Pancreas (tissue), 10 donors: ENCODE measurements at regions not wholly inside any gene's neighbourhood (a gene's known extent, or its start where the extent isn't known, plus 50 kb on each side); places are given as distances from the start of the nearest gene placed in this dataset.
"Not testable (repeated sequence)": the region's sequence is repeated elsewhere in the genome, so short reads cannot be mapped to it uniquely, and the experiment has no call there.

Experiments used
- ATAC-seq, 4 donors: fragments of 200-7000 bp; cut with Tn5 transposase; one replicate each; pipeline versions ENCODE4 v1.8.0 to v1.9.1; 2020; ENCODE audit warnings: mild to moderate bottlenecking in 4 of 4, moderate library complexity in 4 of 4
- DNase-seq, 6 donors: peaks; one replicate each; pipeline ENCODE4 v3.0.0-alpha.2; 2020
- FAIRE-seq: peaks from 2 replicates; lab custom pipeline; 2012; peaks lifted over from hg19 to GRCh38; lab: Jason Lieb, UNC
- H3K27ac ChIP-seq, 4 donors: fragments of 200-600 bp; sonication (generic); 1 replicate in 3 of 4; 2 replicates in 1 of 4; pipeline versions ENCODE4 v1.5.0 to v1.8.0; 2020
- H3K27me3 ChIP-seq, 4 donors: fragments of 200-600 bp; one replicate each; pipeline ENCODE4 v1.8.0; 2021
- H3K36me3 ChIP-seq, 3 donors: fragments of 200-600 bp; sonication (generic) in 1 of 3; one replicate each; pipeline versions ENCODE4 v1.5.0 to v1.8.0; 2020 to 2021
- H3K4me1 ChIP-seq, 3 donors: fragments of 200-600 bp; one replicate each; pipeline ENCODE4 v1.8.0; 2021
- H3K4me3 ChIP-seq, 4 donors: fragments of 200-600 bp; sonication (generic) in 2 of 4; one replicate each; pipeline versions ENCODE4 v1.5.0 to v1.8.0; 2020 to 2021
- H3K9me3 ChIP-seq, 4 donors: fragments of 200-600 bp; one replicate each; pipeline ENCODE4 v1.8.0; 2021
- WGBS, 2 donors: extraction: QIAGEN DNeasy Blood & Tissue Kit; methylation state at CpG; one replicate each; pipeline ENCODE4 v1.1.7; 2013; 5-methylcytosine and 5-hydroxymethylcytosine counted together
- intact Hi-C, 3 donors: fragments of 100-400 bp; cut with DNase I; formaldehyde crosslinking; loops; one replicate each; pipeline versions ENCODE4 v1.11.1 to v1.14.2; 2022
- TF ChIP-seq, protein P1 (sequence below), 4 donors: fragments of 200-600 bp; sonication (generic) in 3 of 4; IDR thresholded peaks; one replicate each; pipeline versions ENCODE4 v1.5.0 to v1.8.0; 2021; ENCODE audit warnings: antibody characterized with exemption in 4 of 4
- donor health status: healthy with polysubstance abuse.
- donor health status: DM: no; HTN: no; CAD: no; lungs with moderate emphysema.
- donor health status: DM: no; HTN: no; CAD: no.
- donor health status: control.
- donor health status: control.
- donor health status: Bipolar disorder and iron deficiency.
- donor health status: DM: yes; HTN: yes; CAD: no.
- donor health status: DM: no; HTN: no; CAD: no.
- donor health status: DM: no; HTN: no; CAD: no.
- donor health status: DM: yes; HTN: yes; CAD: no.

DNA sequence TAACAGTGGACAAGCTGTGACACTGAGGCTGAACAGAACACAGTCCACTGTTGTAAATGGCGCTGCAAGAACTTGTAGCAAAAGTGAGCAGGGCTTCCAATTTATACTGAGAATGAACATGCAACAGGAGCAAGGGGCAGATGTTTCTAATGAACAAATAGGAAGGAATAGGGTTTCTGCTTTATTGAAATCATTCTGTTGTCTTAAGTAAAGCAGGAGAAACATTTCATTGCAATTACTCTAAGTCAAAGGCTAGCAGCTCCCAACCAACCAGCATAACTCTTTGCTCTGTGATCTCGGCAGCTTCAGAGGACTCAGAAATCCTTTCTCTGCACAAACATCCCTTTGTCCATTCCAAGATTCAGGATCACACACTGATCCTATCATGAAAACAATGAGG is 236.2 kb upstream of the PRSS58 start:
- FAIRE-seq (no peak), DNase-seq (no peak)
- intact Hi-C loops = no loop called here

DNA sequence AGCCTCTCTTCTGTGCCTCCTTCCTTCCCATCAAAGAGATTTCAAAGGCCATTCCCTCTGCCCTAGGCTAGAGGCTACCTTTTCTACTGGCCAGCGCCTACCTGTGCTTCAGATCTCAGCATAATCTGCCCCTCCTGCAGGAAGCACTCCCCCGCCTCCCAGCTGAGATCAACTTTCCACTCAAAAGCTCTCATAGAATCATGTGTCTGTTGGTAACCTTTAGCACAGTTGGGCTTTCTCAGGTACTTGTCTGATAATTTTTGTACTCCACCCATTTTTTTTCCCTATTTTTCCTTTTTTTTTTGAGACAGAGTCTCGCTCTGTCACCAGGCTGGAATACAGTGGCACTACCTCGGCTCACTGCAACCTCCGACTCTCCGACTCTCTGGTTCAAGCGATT is 231.0 kb upstream of the PRSS58 start:
- WGBS, 2 donors = 91 to 94% methylated on average over 7 of the region's 7 CpGs
- no peak overlapping the region for H3K4me3 ChIP-seq
- ATAC-seq = no peak
- TF ChIP-seq, protein P1, sequence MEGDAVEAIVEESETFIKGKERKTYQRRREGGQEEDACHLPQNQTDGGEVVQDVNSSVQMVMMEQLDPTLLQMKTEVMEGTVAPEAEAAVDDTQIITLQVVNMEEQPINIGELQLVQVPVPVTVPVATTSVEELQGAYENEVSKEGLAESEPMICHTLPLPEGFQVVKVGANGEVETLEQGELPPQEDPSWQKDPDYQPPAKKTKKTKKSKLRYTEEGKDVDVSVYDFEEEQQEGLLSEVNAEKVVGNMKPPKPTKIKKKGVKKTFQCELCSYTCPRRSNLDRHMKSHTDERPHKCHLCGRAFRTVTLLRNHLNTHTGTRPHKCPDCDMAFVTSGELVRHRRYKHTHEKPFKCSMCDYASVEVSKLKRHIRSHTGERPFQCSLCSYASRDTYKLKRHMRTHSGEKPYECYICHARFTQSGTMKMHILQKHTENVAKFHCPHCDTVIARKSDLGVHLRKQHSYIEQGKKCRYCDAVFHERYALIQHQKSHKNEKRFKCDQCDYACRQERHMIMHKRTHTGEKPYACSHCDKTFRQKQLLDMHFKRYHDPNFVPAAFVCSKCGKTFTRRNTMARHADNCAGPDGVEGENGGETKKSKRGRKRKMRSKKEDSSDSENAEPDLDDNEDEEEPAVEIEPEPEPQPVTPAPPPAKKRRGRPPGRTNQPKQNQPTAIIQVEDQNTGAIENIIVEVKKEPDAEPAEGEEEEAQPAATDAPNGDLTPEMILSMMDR (IDR thresholded peaks at IDR 0.05) = no peak
- H3K27ac ChIP-seq = no peak overlapping the region
- intact Hi-C loops = no loop called here
- H3K27me3 ChIP-seq = no peaks in the 10 kb centered on the region
- no peaks in the 10 kb centered on the region for H3K9me3 ChIP-seq
- no peaks in the 10 kb centered on the region for H3K36me3 ChIP-seq
- DNase-seq = no peak
- FAIRE-seq = no peak
- no peaks in the 10 kb centered on the region for H3K4me1 ChIP-seq

More for the DNA sequence above, 236.2 kb upstream of the PRSS58 start:
- no peak for ATAC-seq
- TF ChIP-seq, protein P1 (IDR thresholded peaks at IDR 0.05) = no peak
- Histone ChIP-seq H3K4me1 (no peaks in the 10 kb centered on the region), H3K4me3 (no peak overlapping the region), H3K27ac (no peak overlapping the region), H3K36me3 (no peaks in the 10 kb centered on the region), H3K27me3 (no peaks in the 10 kb centered on the region), H3K9me3 (no peaks in the 10 kb centered on the region)
- WGBS, 2 donors = 84 to 91% methylated on average over 2 of the region's 2 CpGs

DNA sequence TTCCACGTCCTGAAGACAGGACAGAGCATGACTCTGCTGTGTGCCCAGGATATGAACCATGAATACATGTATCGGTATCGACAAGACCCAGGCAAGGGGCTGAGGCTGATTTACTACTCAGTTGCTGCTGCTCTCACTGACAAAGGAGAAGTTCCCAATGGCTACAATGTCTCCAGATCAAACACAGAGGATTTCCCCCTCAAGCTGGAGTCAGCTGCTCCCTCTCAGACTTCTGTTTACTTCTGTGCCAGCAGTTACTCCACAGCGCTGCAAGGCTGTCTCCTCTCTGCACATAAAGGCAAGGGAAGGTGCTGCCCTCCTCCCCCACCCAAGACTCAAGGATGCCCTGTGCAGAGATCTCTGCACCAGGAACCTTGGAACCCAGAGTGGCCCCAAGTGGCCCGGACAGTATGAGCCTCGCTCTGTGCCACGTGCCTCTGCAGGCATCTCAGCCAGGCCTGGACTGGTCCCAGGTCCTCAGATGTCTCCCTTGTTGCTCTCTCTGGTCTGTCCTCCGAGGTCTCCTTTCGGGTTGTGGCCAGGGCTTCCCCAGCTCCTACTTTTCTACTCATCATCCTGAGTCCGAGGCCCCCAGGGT is 230.3 kb upstream of the PRSS58 start:
- Histone ChIP-seq H3K27me3 (no peaks in the 10 kb centered on the region), H3K27ac (no peak overlapping the region), H3K4me3 (no peak overlapping the region), H3K4me1 (no peaks in the 10 kb centered on the region), H3K36me3 (no peaks in the 10 kb centered on the region), H3K9me3 (no peaks in the 10 kb centered on the region)
- ATAC-seq = peak in 1 of 4 donors; percentile 8
- TF ChIP-seq, protein P1 (IDR thresholded peaks at IDR 0.05) = no peak
- DNase-seq = no peak
- FAIRE-seq = no peak
- 69 to 75% methylated on average over 10 of the region's 10 CpGs for WGBS, 2 donors
- intact Hi-C loops = no loop called here

DNA sequence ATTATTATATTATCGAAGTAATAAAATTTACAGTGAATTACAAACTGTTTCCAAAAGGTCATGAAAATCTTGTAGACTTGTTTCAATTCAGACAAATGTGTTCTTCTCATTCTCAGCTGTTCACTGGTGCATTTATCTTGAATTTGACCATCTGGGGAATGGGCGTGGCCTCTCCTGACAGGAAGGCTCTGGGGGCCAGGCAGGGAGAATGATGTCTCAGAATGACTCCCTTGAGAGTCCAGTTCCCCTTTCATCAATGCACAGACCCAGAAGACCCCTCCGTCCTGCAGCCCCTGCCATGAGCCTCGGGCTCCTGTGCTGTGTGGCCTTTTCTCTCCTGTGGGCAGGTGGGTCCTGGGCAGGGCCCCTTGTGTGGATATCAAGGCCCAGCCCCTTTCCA is 229.7 kb upstream of the PRSS58 start:
- intact Hi-C loops, DNase-seq, H3K9me3 ChIP-seq: not testable (repeated sequence)

DNA sequence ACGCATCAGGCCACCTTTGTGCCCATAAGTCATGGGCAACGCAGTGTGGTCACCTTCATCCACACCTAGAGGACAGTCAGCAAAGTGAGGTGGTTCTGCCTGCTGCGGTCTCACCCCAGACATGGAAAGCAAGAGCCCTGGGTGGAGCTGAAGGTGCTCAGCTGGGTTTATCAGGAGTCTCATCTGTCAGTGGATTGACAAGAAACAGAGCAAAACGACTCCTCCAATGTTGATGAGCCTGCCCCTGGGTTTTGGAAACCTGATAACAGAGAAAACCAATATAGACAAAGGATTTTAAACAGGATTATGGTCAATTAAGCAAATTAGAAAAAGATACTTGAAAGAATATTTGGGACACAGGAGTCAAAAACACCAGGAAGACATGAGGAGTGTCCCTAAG is 229.3 kb upstream of the PRSS58 start:
- intact Hi-C loops = no loop called here
- Histone ChIP-seq H3K36me3 (no peaks in the 10 kb centered on the region), H3K4me1 (no peaks in the 10 kb centered on the region), H3K4me3 (no peak overlapping the region), H3K27me3 (no peaks in the 10 kb centered on the region), H3K9me3 (no peaks in the 10 kb centered on the region), H3K27ac (no peak overlapping the region)
- FAIRE-seq (no peak), DNase-seq (no peak), ATAC-seq (no peak)
- WGBS, 2 donors = 63 to 76% methylated on average over 4 of the region's 4 CpGs
- TF ChIP-seq, protein P1 (IDR thresholded peaks at IDR 0.05) = no peak

More for the DNA sequence above, 229.7 kb upstream of the PRSS58 start:
- FAIRE-seq, ATAC-seq, H3K4me3 ChIP-seq, H3K27ac ChIP-seq, H3K36me3 ChIP-seq, H3K27me3 ChIP-seq, H3K4me1 ChIP-seq: not testable (repeated sequence)
- 79 to 82% methylated on average over 4 of the region's 4 CpGs for WGBS, 2 donors
